ENCODE measurements at regions not wholly inside any gene's neighbourhood (a gene's known extent, or its start where the extent isn't known, plus 50 kb on each side); places are given as distances from the start of the nearest gene placed in this dataset.
"Not testable (repeated sequence)": the region's sequence is repeated elsewhere in the genome, so short reads cannot be mapped to it uniquely, and the experiment has no call there.

DNA sequence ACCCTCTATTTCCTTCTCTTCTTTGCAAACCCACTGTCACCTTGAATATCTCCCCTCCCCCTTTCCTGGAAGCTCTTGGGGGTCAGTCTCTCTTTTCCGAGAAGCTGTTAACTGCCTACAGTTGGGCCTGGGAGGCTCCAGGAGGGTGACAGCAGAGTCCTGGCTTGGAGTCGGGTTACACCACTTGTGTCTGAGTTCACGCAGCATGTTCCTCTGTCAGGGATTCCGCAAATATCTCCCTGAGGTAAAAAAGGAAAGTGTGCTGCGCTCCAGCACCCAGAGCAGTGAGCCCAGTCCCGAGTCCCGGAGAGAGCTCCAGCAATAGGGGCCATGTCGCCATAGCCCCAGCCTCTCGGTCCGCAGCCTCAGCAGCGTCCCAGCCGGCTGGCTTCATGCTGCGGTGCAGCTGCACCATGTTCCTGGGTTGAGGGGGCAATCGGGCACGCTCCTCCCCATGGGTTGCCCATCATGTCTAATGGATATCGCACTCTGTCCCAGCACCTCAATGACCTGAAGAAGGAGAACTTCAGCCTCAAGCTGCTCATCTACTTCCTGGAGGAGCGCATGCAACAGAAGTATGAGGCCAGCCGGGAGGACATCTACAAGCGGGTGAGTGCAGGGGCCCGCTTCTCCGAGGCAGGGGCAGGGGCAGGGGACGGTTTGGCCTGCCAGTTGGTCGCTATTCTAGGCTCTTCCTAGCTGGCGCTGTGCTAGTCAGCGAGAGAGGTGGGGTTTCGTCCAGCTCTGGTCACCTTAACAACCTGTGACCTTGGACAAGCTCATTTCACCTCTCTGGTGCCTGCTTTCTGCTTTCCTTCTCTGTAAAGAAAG lies 101.3 kb upstream of the SEC22B start:
- not testable (repeated sequence) for DNase-seq

DNA sequence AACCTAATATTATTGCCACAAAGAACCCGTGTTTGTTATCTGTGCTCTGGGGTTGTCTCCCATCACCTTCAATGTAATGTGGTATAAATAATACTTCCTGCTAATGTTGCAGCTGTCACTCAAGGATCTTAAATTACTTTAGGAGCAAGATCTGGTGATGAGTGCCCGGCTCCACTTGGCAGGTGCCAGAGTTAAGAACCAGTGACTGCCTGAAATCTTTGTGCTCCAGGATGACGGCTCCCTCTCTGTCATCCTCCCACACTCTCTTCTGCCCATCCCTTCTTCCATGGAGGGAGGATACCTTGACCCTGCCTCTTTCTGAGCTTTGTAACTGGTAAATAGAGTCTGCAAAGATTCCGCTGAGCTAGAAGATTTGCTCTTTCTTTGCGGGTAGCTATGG lies 100.4 kb upstream of the SEC22B start:
- DNase-seq, result not testable (repeated sequence)

DNA sequence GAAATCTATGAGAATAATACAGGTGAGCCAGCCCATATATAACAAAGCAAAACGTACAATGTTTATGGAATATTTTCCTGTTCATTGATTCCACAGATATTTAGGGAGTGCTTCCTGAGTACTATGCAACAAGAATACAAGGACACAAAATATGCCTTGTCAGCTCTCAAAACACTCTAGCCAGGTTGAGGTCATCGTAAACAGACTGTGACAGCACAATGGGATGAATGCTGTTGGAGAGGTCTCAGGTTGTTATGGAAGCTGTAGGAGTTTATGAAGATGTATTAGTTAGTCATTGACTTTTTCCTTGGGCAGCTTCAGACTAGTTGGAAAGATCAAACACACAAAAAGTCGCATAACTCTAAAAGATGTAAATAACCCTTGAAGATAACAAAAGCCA lies 98.1 kb upstream of the SEC22B start:
- DNase-seq, result not testable (repeated sequence)

DNA sequence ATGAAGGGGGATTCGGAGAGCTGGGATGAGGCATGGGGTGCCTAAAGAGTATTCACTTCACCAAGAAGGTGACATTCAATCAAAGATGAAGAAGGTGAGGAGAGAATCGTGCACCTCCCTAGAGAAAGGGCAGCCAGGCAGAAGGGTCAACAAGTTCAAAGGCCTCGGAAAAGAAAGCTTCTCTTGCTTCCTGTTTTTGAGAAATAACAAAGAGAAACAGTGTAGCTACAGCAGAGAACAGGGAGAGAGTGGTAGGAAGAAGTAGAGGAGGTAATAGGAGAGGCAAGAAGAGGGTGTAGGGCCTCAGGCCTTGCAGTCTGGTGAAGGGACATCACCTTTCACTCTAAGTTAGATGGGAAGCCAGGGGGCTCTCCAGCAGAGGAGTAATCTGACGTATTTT lies 97.0 kb upstream of the SEC22B start:
- not testable (repeated sequence) for DNase-seq

DNA sequence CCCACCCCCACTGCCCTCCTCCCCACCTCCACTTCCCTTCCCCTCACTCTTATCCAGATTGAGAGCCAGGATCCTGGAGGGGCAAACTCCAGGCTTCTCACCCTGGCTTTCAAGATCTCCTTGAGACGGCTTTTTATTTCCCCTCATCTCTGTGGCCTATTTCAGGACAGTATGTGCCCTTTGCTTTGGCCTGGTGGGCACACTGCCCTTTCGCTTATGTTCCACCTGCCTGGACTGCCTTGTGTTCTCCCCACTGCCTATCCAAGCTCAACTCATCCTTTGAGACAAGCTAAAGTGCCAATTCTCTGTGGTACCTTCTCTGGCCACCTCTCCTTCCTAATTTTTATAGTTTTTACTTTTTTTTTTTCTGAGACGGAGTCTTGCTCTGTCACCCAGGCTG lies 95.9 kb upstream of the SEC22B start:
- not testable (repeated sequence) for DNase-seq

DNA sequence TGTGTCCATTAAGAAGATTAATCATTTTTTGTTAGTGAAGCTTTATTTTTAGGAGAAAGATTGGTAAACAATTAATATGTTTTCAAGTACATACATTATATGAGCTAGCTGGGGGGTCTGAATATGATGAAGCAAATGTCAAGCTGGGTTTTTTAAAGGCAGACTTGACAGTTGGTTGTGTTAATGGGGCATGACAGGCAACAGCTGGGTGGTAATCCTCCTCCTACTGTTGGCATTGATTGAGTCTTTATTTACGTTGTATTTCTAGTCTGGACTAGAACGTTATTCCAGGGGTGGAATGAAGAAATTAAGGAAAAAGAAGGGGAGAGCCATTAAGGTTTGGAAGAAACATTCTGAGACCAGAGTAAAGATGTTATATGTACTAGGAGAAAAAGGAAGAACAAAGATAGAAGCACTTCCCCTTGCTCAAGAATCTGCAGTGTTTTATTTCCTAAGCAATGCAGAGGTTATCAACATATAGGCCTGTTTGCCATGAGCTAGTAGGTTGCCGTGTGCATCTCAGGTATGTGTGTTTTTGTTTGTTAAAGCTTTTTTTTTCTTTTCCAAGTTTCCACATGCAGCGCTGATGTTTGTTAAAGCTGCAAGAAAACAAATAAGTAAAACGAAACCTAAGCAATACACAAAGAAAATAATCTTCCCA lies 95.4 kb upstream of the SEC22B start:
- not testable (repeated sequence) for DNase-seq

DNA sequence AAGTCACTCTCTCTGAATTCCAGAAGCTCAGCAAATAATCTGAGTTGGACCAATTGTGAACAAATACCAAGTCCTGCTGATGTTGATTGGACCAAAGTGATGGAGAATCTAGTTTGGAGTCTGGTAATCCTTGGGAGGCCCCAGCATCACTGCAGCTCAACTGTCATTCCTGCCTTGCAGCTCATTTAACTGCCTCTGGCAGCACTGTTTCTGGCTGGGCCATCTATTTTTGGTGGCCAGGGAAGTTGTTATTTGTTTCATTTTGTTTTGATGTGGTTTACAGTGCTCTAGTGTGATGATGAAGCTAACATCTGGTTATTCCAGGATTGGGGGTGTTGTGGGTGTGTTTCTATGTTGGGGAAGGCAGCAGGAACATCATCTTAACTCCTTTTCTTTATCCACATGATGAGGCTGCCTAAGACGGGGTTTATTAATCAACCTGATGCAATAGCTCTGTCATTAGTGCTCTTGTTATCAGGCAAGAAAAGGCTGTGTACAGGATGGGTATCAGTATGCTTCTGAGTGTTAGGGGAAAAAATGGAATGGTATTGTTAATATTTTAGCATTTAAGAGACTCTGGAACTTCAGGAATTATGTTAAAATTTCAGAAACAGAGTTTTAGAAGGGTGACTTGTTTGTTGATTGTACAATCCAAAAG lies 91.7 kb upstream of the SEC22B start:
- DNase-seq, result not testable (repeated sequence)

DNA sequence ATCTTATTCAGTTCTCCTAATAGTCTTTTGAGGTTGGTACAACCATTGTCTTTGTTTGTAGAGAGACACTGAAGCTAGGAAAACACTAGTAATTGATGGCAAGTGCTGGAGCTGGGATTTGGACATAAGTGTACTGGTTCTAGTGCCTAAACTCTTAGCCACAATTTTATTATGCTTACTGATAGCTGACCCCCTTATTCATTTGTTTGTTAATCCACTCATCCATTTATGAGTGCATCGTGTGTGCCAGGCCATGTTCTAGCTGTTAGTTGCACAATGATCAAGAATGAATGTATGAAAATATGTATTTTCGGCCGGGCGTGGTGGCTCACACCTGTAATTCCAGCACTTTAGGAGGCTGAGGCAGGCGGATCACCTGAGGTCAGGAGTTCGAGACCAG lies 88.2 kb upstream of the SEC22B start:
- DNase-seq, result not testable (repeated sequence)

DNA sequence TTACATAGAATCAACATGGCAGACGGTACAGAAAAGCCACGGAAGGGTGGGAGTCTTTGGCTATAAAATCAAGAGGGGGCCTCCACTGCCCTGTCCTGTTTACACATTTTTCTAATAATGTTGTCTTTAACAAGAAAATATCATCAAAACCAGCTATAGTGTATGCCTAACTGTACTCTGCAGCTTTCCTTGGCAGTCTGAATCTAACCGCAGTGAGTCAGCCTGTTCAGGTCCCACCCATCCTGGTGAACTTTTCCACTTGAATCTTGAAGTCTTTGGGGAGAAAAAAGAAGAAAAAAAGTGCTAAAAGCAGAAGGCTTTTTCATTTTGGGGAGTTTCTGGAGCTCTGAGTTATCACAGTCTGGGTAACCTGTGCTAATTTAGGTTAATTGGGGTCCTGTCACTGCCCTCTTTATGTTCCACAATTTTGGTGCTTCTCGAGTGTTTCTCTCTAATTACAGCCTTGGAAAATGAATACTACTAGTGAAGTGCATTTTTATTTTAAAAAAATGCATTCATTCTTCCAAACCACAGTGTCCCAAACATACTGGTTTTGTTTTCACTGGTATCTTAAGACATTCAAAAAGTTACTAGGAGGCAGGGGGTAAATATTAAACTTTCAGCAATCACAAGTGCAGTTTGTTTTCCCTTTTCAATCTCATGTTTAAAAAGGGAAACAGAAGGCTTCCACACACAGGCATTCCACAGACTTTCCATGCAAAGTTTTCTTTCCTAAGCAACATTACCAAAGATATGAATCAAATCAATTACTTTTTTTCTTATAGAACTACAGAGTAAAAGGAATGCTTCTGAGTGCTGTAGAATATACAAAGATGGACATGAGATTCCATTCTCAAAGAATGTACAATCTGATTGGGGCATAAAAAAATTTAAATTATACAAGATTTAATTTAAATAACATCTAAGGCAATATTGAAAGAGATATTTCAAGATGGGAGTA lies 86.8 kb upstream of the SEC22B start:
- not testable (repeated sequence) for DNase-seq

DNA sequence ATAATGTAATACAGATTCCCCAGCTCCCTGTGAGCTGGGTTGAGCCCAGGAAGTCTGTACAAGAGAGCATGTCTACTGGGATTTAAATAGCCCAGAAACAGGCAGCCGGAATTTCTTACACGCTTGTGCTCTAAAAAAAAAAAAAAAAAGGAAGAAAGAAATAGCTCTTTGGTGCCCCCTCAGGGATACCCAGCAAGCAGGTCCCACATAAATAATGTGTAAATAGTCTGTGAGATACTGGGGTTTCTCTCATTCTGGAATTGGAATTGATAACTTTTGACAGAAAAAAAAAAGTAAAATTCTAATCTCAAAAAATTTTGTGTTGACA lies 81.4 kb upstream of the SEC22B start:
- not testable (repeated sequence) for DNase-seq

DNA sequence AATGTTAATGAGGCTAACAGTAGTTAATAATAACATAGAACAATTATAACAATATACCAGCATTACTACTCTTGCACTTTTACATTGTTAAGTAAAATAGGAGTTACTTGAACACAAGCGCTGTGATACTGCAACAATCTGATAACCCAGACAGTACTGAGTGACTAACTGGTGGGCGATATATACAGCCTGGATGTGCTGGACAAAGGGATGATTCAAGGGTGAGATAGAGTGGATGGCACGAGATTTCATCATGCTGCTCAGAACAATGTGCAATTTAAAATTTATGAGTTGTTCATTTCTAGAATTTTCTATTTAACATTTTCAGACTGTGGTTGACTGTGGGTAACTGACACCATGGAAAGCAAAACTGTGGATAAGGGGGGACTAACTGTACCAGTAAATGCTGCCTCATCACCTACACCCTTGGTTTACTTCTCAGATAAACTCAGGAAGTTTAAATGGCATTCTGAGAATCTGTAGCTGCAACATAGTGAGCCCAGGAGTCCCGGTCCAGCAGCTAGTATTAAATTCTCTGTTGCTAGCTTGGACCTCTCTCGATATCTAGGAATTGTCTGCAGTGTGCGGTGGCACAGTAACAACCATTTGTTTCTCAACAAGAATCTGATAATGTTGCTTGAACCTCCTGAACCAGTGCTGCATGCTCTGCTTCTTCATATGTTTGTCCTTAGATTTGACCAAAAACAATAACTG lies 80.9 kb upstream of the SEC22B start:
- DNase-seq, result not testable (repeated sequence)

DNA sequence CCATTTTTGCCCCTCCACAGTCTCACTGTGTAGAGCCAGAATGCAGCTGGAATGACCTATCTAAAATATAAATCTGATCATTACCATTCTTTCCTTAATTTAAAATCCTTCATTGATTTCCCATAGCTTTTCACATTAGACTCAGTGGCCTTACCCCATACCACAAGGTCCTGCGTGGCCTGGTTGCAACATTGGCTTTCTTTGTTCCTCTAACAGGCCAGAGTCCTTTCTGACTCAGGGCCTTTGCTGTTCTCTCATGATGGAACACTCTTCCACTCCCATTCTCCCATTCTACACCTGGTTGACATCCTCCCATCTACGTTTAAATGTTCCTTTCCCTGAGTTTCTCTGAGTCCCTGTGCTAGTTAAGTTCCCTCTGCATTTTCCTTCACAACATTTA lies 74.4 kb upstream of the SEC22B start:
- DNase-seq, result not testable (repeated sequence)

DNA sequence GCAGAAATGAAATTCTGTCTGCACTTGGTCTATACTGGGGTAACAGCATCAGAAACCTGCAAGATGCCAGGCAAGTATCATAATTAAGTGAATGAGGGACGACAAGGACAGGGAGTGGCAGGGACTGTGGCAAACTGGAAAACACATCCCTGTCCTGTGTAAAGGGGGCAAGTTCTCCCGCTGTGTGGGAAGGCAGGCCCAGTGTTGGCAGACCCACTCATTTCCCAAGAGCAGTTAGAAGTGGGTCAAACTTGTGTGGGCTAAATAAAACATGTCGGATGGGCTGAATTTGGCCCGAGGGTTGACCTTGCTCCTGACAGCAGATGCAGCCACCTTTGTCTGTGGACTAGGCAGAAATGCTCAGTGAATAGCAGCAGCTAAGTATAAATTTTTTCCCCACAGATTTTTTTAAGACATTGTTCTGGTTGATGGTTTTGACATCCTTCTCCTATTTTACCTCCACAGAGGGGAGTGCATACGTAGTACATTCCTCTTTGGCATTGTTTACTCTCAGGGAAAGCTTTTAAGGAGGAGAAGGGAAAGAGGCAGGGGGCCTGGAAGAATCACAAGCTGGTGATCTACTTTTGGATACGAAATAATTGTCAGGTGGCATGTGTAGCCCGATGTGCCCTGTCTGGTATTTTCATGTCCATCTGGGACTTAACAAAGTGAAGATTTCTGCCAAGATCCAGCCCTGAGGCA lies 72.6 kb upstream of the SEC22B start:
- not testable (repeated sequence) for DNase-seq

DNA sequence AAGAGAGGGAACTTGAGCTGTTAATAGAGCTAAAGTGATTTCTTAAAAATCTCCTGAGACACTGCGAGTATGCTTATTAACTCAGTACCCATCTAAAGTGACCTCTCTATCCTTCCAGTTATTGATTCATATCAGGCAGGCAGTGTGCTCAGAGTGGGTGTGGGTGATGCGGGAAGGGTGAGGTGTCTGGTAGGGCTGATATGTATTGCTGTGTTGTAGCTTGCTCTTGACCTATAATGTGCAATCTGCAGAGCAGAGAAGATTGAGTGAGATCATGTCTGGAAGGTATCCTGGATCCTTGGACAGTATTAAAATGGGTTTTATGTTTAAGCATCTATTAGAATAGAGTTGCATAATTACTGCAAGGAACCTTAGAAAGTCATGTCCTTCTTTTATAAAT lies 71.9 kb upstream of the SEC22B start:
- DNase-seq, result not testable (repeated sequence)

DNA sequence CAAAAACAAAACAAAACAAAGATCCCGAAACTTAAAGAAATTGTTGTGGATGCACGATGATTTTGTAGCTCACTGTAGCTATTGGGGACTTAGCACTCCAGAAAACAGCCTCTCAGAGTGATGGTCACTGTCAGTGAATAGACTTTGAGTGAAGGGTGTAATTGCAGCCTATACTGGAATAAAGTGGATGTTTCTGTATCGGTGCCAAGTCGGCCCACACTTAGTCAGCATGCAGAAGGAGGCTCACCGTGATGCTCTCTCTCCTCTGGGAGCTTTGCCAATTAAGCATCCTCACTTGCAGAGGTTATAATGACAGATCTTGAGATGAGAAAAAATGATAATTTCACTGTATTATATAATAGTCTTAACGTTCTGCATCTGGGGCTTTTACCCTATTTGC lies 67.5 kb upstream of the SEC22B start:
- DNase-seq, result not testable (repeated sequence)

DNA sequence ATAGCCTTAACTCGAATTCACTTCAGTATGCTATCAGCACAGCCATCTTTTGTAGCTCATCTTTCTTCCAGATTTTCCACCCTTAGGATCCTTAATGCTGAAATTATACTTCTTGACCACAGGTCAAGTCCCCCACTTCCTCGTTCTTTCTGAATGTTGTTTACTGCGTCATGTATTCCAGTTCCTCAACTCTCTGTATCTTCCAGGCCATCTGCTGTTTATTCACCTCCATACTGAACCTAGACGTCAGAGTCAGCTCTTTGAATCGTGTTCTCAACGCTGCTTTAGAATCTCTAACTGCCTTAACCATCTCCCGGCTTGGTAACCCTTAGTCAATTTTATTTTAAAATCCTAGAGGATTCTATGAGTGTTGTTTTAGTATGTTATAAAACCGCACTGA lies 66.3 kb upstream of the SEC22B start:
- DNase-seq, result not testable (repeated sequence)

DNA sequence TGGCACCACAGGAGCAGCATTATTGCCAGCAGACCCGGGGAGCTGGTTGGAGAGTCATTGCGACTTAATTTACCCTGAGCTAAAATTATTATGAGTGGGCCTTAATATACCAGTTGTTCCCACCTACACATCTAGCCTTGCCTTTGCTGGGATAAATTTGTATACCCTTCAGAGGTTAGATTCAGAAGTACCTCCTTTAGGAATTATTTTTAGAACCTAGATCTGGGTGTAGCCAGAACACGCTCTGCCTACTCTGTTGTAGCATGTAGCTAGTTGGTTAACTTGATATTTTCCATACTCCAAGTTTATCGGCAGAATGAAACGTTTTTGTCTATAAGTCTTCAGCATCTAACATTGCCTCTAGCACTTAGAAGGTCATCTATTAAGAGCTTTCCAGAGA lies 65.5 kb upstream of the SEC22B start:
- not testable (repeated sequence) for DNase-seq

DNA sequence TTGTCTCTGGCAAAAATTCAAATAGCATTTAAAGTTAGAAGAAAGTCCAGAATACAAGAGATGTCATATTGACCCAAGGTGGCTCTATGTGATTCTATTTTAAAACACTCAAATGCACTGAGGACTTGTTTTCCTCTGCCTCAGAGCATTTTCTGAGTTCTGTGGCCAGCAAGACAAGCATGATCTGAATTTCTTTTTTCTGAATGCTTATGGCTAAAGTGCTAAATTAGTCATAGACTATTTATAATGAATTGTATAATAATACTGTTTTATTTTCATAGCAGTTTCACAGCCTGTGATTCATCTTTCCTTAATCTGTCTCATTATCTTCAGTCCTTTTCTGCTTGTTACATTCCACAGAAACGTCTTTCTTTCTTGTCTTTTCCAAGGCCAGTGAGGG lies 63.9 kb upstream of the SEC22B start:
- not testable (repeated sequence) for DNase-seq

DNA sequence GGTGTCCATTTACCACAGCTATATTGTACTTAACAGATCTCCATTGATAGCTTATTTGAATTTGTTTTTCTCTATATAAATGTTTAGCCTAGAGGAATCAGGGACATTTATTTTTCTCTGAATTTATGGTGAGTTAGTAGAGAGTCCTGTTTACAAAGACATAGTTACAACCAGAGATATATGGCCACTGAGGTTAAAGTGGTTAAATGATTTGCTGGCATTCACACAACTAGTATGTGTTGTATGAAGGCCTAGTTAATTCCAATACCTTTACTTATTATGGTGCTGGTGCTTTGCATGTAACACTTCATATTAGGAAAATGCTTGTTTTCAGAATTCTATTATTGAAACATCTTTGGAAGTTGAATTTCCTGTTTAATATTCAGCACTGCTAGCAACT lies 63.0 kb upstream of the SEC22B start:
- not testable (repeated sequence) for DNase-seq

DNA sequence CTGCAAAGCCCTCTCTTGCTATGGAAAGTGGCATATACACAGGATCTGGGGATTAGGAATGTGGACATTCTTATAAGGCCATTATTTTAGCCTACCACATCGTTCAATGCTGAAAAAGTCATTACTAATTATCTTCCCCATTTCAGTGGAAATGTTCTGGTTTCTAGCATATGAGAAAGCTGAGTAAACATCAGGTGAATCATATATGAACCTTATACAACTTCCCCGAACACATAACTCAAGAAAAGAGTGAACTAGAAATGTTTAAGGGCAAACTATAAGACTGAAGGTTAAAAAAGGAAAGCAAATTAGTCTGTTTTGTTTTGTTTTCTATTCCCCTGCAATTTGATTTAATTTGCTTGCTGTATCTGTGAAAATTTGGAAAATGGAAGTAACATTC lies 62.5 kb upstream of the SEC22B start:
- not testable (repeated sequence) for DNase-seq

DNA sequence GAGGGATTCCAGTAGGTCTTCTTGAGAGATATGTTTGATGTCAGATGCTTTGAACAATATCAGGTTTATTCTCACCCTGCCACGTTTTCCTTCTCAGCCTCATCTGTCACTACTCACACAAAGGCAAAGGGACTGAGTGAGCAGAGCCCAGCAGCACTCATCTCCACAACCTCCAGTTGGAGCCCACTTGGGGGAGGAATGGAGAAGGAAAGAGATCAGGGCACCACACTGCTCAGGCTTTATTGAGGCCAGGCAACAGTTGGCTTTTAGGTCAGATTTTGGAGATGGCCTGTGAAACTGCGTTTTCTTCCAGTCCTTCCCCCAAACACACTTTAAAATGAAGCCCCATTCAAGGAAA lies 57.3 kb upstream of the SEC22B start:
- DNase-seq, result not testable (repeated sequence)

All from DMS53 (cell line).